ENCODE measurements at regions not wholly inside any gene's neighbourhood (a gene's known extent, or its start where the extent isn't known, plus 50 kb on each side); places are given as distances from the start of the nearest gene placed in this dataset.

DNA sequence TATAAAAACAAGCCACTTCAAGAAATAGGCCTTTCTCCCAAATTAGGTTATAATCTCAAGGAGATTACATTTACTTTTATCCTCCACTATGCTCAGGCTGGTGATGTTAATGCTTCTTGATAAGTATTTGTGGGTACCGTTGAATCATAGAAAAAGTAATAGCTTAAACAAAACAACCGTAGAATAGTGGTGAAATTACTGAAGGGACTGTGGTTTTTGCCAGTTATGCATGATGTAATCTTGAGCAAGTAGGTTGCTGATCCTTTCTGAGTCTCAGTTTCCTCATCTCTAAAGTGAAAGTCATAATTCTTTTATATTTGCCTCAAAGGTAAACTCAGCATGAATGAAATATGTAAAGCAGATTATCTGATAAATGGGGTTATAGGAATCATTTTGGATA is 187.3 kb upstream of the JAG1 start:
- no peak for DNase-seq (ENCODE audit: low spot score)

- DNase-seq (ENCODE audit: low spot score), result peak; percentile 91
Measured at GRCh38 chr20:10861619-10862018, 187.8 kb upstream of the JAG1 start.

GRCh38 chr20:10863337-10864060 is 189.7 kb upstream of the JAG1 start:
- no peak for DNase-seq (ENCODE audit: low spot score)

DNA sequence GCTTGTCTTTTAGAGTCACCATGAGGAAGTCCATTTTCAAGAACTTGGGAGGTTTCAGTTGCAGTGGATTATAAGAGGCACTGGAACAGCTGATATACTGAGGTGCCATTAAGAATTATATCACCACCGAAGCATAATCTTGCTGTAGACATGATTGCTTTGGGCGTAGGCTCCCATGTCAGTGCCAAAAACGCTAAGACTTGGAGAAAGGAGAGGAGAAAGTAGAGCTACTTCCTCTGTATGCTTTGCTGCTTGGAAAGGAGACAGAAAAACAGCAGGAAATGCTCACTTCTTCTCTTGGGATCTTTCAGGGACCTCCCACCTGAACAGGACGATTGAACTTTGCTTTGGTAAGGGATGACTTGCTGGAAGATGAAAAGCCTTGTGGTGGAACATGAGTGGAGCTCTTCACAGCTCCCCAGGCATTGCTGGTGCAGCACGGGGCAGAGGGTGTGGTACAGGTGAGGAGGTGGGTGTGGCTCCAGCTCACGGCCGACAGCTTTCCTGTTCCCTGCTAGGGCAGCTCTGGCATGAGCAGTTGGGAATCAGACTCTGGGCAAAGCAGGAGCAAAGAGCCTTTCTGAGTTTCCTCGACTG is 190.4 kb upstream of the JAG1 start:
- DNase-seq (ENCODE audit: low spot score), result peak; percentile 50

- DNase-seq (ENCODE audit: low spot score), result no peak
Measured at GRCh38 chr20:10868299-10868698, 194.5 kb upstream of the JAG1 start.

- no peak for DNase-seq (ENCODE audit: low spot score)
Measured at GRCh38 chr20:10873026-10873425, 199.2 kb upstream of the JAG1 start.

- DNase-seq (ENCODE audit: low spot score), result no peak
Measured at GRCh38 chr20:10875653-10876052, 201.9 kb upstream of the JAG1 start.

- no peak for DNase-seq (ENCODE audit: low spot score)
Measured at GRCh38 chr20:10876558-10876957, 202.8 kb upstream of the JAG1 start.

GRCh38 chr20:10877342-10877741 is 203.5 kb upstream of the JAG1 start:
- no peak for DNase-seq (ENCODE audit: low spot score)

DNA sequence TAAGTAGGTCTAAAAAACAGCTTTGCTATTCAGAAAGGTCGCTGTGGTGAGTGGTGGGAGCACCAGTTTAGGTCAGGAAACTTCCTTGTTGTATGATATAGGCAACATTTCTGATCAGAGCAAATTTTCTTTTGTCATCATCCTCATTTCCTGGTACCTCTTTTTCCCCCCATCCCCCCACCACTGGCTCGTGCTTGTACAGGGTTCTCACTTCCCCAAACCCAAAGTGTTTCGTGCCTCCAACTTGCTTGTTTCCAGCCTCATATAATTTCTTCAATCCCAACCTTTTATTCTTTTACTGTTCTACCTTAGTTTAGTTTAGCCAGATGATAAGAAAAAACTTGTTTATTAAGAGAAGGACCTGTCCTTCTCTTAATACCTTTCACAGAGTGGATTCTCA is 209.4 kb upstream of the JAG1 start:
- no peak for DNase-seq (ENCODE audit: low spot score)

DNA sequence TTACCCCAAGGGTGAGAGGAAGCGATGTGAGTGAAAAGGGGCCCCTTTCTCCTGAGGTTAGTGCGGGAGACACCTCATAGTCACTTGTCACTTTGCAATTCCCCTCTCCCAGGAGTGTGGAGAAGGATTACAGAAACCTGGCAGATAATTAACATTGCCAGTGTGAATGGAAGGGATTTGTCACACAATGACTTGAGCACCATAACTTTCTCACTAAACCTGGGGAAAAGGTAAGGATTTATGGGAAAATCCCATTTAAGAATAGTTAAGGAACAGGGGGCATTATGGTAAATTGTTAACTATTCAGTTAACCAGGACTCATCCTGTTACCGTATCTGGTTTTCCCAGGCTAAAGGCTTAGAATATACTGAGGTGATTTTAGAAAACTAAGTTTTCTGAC is 219.5 kb upstream of the JAG1 start:
- no peak for DNase-seq (ENCODE audit: low spot score)

DNA sequence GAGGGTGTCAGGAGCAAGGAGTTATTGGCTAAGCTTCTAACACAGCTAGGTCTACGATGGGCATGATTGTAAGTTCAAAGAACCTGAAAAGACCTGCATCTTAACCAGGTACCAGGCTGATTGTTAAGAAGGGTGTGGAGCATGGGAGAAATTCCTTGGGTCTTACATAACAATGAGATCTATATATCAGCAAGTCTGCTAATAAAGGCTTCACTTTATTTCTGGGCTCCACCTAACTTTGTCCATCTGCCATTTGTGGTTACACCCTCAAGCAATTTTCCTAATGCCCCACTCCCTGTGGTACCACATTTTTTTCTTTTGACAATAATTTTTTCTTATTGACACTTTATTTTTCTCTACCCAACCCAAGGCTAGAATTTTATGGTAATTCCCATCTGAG is 223.5 kb upstream of the JAG1 start:
- DNase-seq (ENCODE audit: low spot score), result no peak

DNA sequence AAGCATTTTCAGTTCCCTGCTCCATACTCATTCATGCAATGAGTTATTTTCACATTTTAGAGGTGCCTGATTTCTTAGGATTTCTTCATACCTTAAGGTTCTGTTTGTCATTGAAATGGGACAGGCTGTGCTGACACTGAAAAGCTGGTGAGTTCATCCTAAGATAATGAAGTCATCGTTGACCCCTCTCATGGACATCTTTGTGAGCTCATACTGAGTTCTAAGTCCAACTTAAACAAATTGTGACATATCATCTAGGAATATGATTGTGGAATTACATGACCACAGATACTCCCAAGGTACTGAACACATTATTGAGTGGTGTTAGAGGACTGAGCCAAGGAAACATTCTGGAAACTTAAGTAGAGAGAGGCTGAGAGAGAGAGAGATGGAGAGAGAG is 224.8 kb upstream of the JAG1 start:
- DNase-seq (ENCODE audit: low spot score), result no peak

DNA sequence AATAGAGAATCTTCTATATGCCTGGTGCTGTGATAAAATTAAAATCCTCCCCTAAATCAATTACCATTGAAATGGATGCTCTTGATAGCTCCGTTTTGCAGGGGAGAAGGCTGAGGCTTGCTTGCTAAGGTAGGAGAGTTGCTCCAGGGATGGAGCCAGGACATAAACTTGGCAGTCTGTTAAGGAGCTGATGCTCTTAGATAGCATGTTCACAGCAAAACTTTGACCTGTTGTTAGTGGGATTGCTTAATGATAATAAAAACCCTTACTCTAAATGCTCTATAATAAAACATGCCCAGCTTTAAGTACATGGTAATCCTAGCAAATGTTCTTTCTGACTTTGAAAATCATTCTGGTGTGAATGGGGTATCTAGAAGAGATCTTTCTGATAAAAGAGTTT is 228.4 kb upstream of the JAG1 start:
- DNase-seq (ENCODE audit: low spot score), result no peak

GRCh38 chr20:10902576-10903282 is 228.9 kb upstream of the JAG1 start:
- DNase-seq (ENCODE audit: low spot score), result no peak

- DNase-seq (ENCODE audit: low spot score), result no peak
Measured at GRCh38 chr20:10906834-10907233, 233.0 kb upstream of the JAG1 start.

DNA sequence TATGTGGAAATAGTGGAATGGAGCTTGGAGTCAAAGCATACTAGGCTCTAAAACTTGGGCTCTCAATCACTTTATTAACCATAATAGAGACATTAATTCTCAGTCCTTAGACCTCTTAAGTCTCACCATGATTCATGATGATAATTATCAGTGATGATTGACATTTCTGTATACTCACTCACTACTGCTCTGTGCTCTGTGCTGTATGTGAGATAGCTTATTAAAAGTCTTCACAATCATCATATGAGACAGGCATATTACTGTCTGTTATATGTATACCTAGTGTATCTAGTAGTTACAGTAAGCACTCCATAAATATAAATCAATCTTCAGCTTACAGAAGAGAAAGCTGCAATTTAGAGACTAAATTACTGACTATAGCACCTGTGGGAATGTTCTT is 236.0 kb upstream of the JAG1 start:
- DNase-seq (ENCODE audit: low spot score), result no peak

DNA sequence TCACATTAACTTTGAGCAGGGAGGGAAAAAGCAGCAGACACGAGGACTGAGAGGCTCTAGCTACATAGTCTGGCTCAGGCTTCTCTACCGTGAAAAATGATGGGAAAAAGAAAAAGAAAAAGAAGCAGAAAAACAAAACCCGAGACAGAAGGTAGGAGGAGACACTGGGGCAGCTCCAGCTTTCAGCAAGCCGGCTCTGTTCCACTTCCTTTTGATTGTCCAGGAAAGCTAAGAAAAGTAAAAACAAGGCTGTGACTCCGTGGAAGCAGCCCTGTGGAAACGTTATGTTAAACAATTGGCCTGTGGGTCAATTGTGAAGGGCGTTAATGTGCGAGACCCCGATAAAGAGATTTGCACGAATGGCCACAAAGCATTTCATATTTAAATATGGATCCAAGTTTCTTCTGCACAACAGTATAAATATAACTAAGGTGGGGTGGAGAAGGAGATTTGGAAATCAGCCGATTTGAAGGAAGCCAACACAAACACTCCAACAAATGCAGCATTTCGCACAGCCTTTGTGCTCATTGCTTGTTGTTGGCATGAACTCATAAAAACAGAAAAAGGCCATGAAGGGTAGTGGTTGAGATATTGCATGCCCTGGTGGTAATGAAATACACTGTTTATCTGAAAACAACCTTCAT is 236.9 kb upstream of the JAG1 start:
- DNase-seq (ENCODE audit: low spot score), result no peak

GRCh38 chr20:10911298-10911697 is 237.5 kb upstream of the JAG1 start:
- DNase-seq (ENCODE audit: low spot score), result no peak

DNA sequence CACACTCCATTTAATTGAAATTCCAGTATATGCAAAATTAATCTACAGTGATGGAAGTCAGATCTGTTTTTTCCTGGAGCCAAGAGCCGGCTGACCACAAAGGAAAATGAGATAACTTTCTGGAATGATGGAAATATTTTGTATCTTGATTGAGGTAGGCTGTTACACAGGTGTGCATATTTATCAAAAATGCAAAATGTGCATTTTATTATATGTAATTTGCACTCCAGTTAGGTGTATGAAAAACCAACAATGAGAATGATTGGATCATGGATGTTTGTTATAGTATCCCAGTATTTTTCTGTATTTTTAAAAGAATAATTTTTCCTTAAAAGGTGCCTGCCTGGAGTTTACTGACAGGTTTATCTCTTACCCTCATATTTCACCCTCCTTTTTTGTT is 242.0 kb upstream of the JAG1 start:
- DNase-seq (ENCODE audit: low spot score), result no peak

- no peak for DNase-seq (ENCODE audit: low spot score)
Measured at GRCh38 chr20:10916312-10916711, 242.5 kb upstream of the JAG1 start.

GRCh38 chr20:10917826-10918225 is 244.0 kb upstream of the JAG1 start:
- no peak for DNase-seq (ENCODE audit: low spot score)

All from HT-29 (cell line).